ENCODE measurements at regions not wholly inside any gene's neighbourhood (a gene's known extent, or its start where the extent isn't known, plus 50 kb on each side); places are given as distances from the start of the nearest gene placed in this dataset.

DNA sequence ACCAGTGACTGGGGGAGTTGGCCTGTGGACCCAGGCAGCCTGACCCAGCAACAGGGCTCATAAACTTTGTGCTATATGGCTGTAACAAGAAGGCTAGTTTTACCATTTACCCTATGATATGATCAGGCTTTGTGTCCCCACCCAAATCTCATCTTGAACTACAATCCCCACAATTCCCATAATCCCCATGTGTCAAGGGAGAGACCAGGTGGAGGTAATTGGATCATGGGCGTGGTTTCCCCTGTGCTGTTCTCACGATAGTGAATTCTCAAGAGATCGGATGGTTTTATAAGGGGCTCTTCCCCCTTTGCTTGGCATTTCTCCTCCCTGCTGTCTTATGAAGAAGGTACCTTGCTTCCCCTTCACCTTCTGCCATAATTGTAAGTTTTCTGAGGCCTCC, 111.2 kb upstream of the NLRP1 start:
- DNase-seq, result no peak

- no peak for DNase-seq
Observed at GRCh38 chr17:5698959-5699358, 114.7 kb upstream of the NLRP1 start.

GRCh38 chr17:5699814-5700213, 115.5 kb upstream of the NLRP1 start:
- DNase-seq, result no peak

DNA sequence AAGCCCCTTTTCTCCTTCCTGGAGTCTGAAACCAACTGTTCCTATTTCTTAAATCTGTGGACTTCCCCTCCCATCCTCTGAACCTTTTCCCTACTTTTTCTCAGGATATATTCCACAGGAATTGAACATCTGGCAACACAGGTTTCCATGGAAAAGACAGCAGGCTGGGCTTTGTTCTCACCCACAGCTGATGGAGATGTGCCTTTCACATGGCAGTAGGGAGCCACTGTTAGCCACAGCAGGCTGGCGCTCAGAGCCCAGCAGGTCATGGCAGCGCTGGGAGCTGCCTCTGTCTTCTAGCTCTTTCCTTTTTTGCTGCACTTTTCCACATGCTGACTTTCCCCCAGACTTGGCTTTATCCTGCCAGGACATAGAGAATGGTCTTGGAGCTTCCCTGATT, 116.4 kb upstream of the NLRP1 start:
- no peak for DNase-seq

DNA sequence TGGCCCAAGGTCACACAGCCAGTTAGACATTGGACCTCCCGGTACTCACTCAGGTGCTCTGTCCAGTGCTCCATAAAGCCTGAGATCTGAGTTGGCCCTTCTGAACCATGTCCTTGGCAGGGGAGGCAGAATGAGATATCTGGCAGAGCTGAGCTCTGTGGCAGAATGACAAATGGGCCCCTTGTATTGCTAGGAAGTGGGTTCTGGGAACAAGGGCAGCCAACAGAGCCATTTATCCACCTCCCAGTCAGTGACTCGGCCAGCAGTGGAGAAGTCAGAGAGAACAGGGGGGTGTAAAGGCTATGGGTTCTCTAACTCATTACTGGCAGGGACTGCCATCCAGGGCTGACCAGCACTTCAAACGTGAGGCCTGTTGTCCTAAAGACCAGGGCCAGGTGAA, 117.1 kb upstream of the NLRP1 start:
- DNase-seq, result no peak

DNA sequence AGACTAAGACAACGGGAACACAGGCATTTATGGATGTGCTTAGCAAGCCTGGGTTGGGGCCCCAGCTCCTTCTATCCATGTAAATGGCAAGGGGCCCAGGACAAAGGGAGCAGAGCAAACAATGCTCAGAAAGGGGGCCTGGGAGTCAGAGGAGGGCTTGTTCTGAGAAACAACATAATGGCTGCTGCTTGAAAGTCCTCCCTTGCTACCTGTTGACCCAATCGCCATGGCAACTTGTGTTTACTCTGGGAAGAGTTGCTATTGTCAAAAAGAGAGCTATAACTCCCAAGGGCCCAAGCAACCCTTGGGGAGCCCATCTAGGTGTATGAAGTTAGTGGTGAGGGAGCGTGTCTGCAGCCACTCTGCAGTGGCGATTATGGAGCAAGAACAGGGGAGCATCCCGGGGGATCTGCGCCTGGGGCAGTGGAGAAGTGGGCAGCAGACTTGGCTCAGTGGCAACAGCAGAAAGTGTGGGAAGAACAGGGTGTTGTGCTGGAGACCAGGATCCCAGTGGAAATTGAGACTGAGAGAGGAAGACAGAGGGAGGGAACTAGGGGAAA, 118.7 kb upstream of the NLRP1 start:
- no peak for DNase-seq

GRCh38 chr17:5703736-5704135, 119.4 kb upstream of the NLRP1 start:
- no peak for DNase-seq

DNA sequence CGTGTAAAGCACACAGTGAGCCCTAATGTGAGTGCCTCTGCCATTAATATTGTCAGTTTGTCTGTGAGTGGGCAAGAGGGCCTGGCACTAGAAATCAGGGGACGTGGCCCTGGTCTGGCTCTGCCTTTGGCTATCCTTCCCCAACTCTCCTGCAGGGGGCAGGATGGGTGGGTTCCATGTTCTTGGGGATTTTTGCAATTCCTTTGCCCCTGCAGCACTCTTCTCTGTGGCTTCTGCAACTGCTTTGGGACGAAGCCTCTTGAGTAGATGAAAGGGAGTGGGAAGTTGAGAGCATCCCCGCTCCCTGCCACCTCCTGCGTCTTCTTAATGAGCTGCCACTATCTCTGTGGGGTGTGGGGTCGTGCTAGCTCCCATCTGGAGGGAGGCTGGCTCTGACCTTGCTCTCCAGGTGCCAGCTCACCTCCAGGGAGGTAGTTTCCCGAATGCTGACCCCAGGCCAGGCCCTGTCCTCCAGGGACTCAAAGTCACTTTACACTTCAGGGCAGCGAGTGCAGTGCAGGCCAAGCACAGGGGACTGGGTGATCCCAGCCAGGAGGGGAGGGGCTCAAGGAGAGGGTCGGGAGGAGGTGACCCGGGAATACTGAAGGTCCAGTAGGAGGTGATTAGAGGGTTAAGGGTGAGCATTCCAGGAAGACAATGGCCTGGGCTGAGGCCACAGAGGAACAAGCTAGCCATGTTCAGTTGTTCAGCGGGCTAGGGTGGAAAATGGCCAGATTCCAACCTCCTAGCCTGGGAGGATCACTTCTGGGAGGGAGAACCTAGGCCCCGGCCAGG, 121.0 kb upstream of the NLRP1 start:
- DNase-seq, result no peak

DNA sequence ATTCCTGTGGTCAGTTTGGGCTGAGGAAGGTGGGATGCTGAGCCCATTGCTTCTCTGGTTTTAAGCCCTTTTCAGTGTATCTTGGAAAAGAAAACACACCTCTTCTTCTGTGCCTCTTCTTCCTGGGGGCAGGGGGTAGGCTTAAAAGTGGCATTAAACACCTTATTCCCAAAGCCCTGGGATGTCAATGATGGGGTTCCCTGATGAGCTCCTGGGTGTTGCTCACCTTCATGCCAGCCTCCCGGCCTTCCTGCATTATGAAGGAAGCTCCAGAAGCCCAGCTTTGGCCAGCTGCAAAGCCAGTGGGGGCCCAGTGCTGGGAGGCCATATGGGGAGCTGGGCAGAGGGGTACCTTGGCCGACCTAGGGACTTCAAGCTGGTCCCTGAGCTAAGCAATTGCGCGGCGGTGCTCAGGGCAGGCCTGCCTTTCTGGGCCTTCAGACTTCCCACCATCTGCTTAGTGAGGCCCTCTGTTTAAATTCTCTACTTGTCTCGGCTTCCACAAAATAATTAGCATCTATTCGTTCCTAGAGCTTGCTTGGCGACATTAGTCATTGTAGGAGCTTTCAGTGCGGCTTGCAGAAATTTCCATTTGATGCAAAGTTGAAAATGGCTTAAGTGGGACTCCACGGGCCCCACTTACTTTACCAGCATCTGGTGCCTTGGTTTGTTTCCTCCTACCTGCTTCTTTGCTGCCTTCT, 121.7 kb upstream of the NLRP1 start:
- no peak for DNase-seq

DNA sequence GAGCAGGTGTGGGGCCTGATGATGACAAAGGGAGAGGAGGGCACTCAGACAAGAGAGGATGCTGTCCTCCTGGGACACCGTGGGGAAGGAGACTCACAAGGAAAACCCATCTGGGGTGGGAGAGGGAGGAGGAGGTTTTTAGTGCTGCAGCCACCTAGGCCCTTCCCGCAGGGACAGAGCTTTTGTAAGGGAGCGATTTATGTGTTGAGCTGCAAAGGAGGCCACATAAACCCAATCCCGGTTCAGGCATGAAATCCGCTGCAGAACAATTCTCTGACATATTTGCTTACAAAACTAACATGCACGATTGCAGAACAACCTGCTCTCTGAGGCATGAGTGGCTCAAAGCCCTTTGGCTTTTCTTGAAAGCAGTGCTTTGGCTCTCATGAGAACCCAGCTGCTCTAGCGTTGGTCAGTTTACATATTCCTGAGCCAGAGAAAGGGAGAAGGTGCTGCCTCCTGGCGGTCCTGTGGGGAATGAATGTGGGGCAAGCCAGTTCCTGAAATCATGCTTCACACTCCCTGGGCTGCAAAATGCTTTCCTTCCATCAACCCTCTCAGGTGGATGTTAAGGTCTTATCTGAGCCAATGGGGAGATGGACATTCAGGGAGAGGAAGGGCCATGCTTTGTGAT, 122.4 kb upstream of the NLRP1 start:
- DNase-seq, result peak; percentile 59

DNA sequence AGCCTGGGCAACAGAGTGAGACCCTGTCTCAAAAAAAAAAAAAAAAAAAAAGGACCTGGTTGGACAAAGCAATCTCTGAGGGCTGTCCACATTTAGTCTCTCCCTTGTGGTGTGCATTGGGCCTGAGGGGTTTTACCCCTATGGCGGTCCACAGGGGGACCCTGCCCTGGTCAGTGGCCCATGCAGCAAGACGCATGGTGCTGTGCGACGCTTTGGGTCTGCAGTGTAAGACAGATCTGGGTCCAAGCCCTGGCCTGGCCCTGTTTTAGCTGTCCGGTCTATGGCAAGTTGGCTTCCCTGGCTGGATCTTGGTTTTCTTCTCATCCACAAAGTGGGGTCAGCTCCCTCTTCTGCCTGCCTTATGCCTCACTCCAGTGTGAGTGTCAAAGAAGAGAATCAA, 123.2 kb upstream of the NLRP1 start:
- DNase-seq, result no peak

DNA sequence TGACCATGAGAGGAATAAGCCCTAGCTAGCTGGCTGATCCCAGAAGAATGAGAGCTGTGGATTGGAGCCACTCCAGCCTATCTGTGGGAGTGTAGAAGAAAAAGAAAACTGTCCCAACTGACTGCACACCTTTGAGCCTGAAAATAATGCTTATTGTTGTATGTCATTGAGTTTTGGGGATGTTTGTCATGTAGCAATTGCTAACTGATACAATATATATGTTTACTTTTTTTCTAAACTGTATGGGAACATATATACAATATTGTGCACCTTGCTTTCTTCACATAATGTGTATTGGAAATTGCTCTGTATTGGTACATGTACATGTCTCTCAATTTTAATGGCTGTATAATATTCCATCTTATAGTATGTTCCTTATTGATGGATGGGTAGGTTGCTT, 124.0 kb upstream of the NLRP1 start:
- DNase-seq, result no peak

DNA sequence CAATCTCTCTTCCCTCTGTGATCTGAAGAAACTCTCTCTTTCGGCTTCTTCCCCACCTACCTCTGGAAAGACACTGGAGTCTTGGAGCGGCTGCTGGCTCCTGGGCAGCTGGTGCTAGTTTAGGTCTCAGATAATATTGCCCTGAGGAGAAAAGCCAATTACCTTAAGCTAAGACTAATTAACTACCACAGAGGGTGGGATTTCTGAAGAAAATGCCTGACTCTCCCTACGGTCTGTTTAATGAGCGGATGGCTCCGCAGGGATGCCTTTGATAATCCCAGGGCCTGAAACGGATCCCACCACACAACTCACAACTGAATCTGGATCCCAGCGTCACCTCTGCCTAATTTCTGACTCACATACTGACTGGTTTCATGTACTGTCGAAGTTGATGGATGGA, 127.0 kb upstream of the NLRP1 start:
- DNase-seq, result no peak

DNA sequence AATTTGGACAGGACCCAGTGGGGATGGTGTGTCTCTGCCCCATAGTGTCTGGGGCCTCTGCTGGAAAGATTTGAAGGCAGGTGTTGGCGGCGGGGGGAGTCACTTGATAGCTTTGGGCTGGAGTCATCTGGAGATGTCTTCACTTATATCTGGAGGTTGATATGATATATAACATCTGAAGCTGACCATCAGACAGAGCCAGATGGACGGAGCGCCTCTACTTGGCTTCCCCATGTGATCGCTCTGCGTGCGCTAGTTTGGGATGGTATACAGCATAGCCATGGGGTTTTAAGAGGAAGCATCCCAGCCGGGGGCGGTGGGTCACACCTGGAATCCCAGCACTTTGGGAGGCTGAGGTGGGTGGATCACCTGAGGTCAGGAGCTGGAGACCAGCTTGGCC, 130.7 kb upstream of the NLRP1 start:
- DNase-seq, result no peak

DNA sequence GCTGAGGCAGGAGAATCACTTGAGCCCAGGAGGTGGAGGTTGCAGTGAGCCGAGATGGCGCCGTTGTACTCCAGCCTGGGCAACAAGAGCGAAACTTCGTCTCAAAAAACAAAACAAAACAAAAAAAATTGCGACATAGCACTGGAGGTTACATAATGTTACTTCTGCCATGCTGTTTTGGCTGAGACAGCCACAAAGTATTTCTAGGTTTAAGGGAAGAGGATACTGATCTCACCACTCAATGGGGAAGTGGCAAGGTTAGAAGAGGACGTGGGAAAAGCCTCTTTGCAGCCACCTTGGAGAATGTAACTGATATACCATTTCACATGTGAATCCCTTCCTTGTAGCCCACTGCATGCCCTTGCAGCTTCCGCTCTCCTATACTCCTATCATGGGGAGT, 131.2 kb upstream of the NLRP1 start:
- DNase-seq, result no peak

- no peak for DNase-seq
Observed at GRCh38 chr17:5718726-5719125, 134.4 kb upstream of the NLRP1 start.

DNA sequence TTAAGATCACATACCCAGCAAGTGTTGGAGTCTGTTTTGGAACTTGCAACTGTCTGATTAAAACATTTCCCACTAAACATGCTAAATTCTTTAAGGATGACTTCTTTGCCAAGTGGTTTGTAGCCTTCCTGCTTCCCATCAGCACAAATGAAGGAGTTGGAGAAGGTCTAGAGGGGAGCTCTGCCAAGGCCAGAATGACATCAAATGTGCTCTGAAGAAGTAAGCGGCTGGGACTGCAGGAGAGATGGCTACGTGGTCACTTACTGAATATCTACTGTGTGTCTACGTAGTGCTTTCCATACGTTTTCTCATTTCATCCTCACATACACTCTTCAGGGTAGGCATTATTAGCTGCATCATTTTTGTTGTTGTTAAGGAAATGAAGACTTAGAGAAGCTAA, 135.7 kb upstream of the NLRP1 start:
- no peak for DNase-seq

DNA sequence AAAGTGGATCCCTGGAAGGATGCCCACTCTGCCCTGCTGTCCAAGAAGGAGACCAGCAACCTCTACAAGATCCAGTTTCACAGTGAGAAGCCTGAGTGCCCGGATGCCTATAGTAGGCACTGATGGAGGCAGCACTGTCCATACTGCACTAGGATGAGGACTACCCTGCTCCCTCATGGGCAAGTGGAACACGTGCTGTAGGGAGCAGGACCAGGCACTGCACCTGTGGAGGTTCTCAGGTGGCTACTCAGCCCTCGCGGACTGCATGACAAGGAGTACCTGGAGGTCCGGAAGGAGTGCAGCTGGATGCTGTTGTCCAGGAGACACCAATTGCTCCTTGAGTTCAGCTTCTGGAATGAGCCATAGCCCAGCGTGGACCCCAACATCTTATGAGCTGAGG, 146.1 kb upstream of the NLRP1 start:
- no peak for DNase-seq

- no peak for DNase-seq
Observed at GRCh38 chr17:5740937-5741336, 156.6 kb upstream of the NLRP1 start.

- DNase-seq, result no peak
Observed at GRCh38 chr17:5741810-5742209, 157.5 kb upstream of the NLRP1 start.

GRCh38 chr17:5745111-5745813, 161.0 kb upstream of the NLRP1 start:
- no peak for DNase-seq

DNA sequence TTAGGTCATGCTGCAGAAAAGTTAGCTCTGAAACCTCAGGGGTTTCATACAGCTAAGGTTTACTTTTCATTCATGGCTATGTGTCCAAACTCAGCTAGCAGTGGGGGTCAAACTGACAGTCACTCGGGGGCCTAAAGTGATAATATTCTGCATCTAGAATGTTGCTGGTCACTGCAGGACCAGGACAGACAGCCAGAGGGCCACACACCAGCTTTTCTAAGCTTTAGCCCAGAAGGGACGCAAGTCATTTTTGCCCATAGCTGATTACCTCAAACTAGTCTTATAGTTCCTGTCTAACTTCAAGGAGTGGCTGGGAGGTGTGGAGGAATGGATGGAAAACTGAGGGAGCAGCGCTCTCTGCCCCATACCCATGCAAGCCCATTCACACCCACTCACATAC, 163.0 kb upstream of the NLRP1 start:
- no peak for DNase-seq

GRCh38 chr17:5747964-5748363, 163.7 kb upstream of the NLRP1 start:
- DNase-seq, result no peak
